ENCODE measurements at regions not wholly inside any gene's neighbourhood (a gene's known extent, or its start where the extent isn't known, plus 50 kb on each side); places are given as distances from the start of the nearest gene placed in this dataset.

DNA sequence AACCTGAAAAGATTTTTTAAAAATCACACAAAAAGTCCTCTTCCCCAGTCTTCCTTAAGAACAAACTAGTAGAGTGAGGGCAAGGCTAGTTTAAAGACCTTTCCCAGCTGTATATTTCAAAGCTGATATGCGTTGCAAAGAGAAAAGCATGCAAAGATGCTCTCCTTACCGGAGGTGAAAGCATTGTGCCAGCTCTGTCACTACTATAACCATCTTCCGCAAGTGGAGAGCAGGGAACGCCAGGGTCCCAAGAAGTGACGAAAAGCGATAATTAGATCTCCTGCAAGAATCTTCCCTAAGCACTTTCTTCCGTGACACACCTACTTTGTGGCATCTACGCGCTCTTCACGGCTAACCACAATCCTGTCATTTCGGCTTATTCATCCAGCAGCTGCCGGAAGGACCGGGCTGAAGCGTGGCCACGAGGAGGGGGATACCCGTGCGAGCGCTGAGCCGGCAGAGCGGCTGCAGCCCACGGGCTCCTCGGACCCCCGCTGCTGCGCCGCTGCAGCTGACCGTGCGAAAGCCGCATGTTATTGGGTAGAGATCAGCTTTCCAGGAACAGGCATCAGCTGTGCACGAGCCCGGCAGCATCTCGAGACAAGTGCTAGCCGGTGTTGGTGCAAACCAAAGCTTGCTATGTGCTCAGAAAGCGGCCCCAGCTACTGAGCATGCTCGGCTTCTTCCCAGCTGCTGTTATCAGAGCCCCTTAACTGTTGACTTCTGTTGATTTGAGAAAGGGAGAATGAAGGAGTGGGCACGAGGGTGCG lies 57.2 kb upstream of the ARHGAP18 start (continued):
- TF ChIP-seq, protein P1, sequence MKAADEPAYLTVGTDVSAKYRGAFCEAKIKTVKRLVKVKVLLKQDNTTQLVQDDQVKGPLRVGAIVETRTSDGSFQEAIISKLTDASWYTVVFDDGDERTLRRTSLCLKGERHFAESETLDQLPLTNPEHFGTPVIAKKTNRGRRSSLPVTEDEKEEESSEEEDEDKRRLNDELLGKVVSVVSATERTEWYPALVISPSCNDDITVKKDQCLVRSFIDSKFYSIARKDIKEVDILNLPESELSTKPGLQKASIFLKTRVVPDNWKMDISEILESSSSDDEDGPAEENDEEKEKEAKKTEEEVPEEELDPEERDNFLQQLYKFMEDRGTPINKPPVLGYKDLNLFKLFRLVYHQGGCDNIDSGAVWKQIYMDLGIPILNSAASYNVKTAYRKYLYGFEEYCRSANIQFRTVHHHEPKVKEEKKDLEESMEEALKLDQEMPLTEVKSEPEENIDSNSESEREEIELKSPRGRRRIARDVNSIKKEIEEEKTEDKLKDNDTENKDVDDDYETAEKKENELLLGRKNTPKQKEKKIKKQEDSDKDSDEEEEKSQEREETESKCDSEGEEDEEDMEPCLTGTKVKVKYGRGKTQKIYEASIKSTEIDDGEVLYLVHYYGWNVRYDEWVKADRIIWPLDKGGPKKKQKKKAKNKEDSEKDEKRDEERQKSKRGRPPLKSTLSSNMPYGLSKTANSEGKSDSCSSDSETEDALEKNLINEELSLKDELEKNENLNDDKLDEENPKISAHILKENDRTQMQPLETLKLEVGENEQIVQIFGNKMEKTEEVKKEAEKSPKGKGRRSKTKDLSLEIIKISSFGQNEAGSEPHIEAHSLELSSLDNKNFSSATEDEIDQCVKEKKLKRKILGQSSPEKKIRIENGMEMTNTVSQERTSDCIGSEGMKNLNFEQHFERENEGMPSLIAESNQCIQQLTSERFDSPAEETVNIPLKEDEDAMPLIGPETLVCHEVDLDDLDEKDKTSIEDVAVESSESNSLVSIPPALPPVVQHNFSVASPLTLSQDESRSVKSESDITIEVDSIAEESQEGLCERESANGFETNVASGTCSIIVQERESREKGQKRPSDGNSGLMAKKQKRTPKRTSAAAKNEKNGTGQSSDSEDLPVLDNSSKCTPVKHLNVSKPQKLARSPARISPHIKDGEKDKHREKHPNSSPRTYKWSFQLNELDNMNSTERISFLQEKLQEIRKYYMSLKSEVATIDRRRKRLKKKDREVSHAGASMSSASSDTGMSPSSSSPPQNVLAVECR (CRISPR knock-in tag; IDR thresholded peaks at IDR 0.05; ENCODE audit: borderline replicate concordance): 0 out of 2 replicates have a peak, but pooled peaks have one; percentile 28
- 0 out of 2 replicates have a peak, but pooled peaks have one; percentile 41 for TF ChIP-seq ZNF598 (CRISPR knock-in tag; IDR thresholded peaks at IDR 0.05; ENCODE audit: borderline replicate concordance)
- TF ChIP-seq ZNF605 (CRISPR knock-in tag; IDR thresholded peaks at IDR 0.05): 0 out of 2 replicates have a peak, but pooled peaks have one; percentile 54
- TF ChIP-seq NFATC3 (CRISPR knock-in tag; IDR thresholded peaks at IDR 0.05): no peak
- peak; percentile 54; the same call in 1 of the 2 replicates for TF ChIP-seq NRL (CRISPR knock-in tag; IDR thresholded peaks at IDR 0.05; ENCODE audit: borderline replicate concordance)
- TF ChIP-seq SMYD3 (CRISPR knock-in tag; IDR thresholded peaks at IDR 0.05): no peak
- peak; percentile 51; the same call in 1 of the 2 replicates for TF ChIP-seq MTF2 (CRISPR knock-in tag; IDR thresholded peaks at IDR 0.05; ENCODE audit: borderline replicate concordance)
- TF ChIP-seq SALL1 (CRISPR knock-in tag; IDR thresholded peaks at IDR 0.05): peak; percentile 45; the same call in 1 of the 2 replicates

All from HepG2 (cell line).